ENCODE measurements at regions not wholly inside any gene's neighbourhood (a gene's known extent, or its start where the extent isn't known, plus 50 kb on each side); places are given as distances from the start of the nearest gene placed in this dataset.

- no peaks in the 10 kb centered on the region for H3K9me3 ChIP-seq (ENCODE audit: control insufficient read depth, low read depth, low read length)
- no peak overlapping the region for H3K4me3 ChIP-seq (ENCODE audit: control insufficient read depth in 2 of 3, extremely low read depth in 1 of 3, insufficient read depth in 2 of 3, low read depth in 1 of 3, low read length in 3 of 3)
- H3K9me1 ChIP-seq (ENCODE audit: control insufficient read depth, extremely low read depth, insufficient read depth, low read length) = no peaks in the 10 kb centered on the region
- no peak overlapping the region for H3K9ac ChIP-seq (ENCODE audit: control insufficient read depth, extremely low read depth, insufficient read depth, low read length)
- no peak for TF ChIP-seq EZH2 (IDR thresholded peaks at IDR 0.05; ENCODE audit: low read length)
- TF ChIP-seq CTCF (optimal IDR thresholded peaks at IDR 0.05 in 1 of 3, IDR thresholded peaks at IDR 0.05 in 1 of 3, conservative IDR thresholded peaks at IDR 0.05 in 1 of 3; ENCODE audit: extremely low read depth in 1 of 3, insufficient read depth in 2 of 3, low read length in 3 of 3) = no peak
- H3K79me2 ChIP-seq (ENCODE audit: control insufficient read depth, insufficient read depth, low read length) = no peaks in the 10 kb centered on the region
- no peaks in the 10 kb centered on the region for H3K27me3 ChIP-seq (ENCODE audit: control insufficient read depth, extremely low read depth, insufficient read depth, low read length)
- H3K4me2 ChIP-seq (ENCODE audit: control insufficient read depth, extremely low read depth, insufficient read depth, low read depth, low read length) = no peak overlapping the region
- no peaks in the 10 kb centered on the region for H4K20me1 ChIP-seq (ENCODE audit: control insufficient read depth, extremely low read depth, insufficient read depth, low read length)
- DNase-seq (ENCODE audit: low read depth, low spot score) = no peak
- FAIRE-seq = no peak
- H3K4me1 ChIP-seq (ENCODE audit: control insufficient read depth, extremely low read depth, insufficient read depth, low read length) = no peaks in the 10 kb centered on the region
- H3K27ac ChIP-seq (ENCODE audit: control insufficient read depth, insufficient read depth, low read length) = no peak overlapping the region
- H3K36me3 ChIP-seq (ENCODE audit: control insufficient read depth in 2 of 2, extremely low read depth in 1 of 2, insufficient read depth in 2 of 2, low read length in 2 of 2) = no peaks in the 10 kb centered on the region
- no peak overlapping the region for H2AFZ ChIP-seq (ENCODE audit: control insufficient read depth, low read length)
- dilution Hi-C loops (cut with MboI; ENCODE audit: extremely low pct_ligation_motif_present, low sequenced_read_pairs) = no loop called here
Measured at GRCh38 chr6:92473056-92473455, 946.3 kb downstream of the EPHA7 start.

- H3K4me3 ChIP-seq (ENCODE audit: control insufficient read depth in 2 of 3, extremely low read depth in 1 of 3, insufficient read depth in 2 of 3, low read depth in 1 of 3, low read length in 3 of 3) = no peak overlapping the region
- dilution Hi-C loops (cut with MboI; ENCODE audit: extremely low pct_ligation_motif_present, low sequenced_read_pairs) = no loop called here
Measured at GRCh38 chr6:92469186-92469828, 950.1 kb downstream of the EPHA7 start.

More at GRCh38 chr6:92469186-92469828, 950.1 kb downstream of the EPHA7 start:
- Histone ChIP-seq H2AFZ (ENCODE audit: control insufficient read depth, low read length) (no peak overlapping the region), H3K9ac (ENCODE audit: control insufficient read depth, extremely low read depth, insufficient read depth, low read length) (no peak overlapping the region), H3K9me3 (ENCODE audit: control insufficient read depth, low read depth, low read length) (no peaks in the 10 kb centered on the region), H4K20me1 (ENCODE audit: control insufficient read depth, extremely low read depth, insufficient read depth, low read length) (no peaks in the 10 kb centered on the region), H3K79me2 (ENCODE audit: control insufficient read depth, insufficient read depth, low read length) (no peaks in the 10 kb centered on the region), H3K27ac (ENCODE audit: control insufficient read depth, insufficient read depth, low read length) (no peak overlapping the region), H3K36me3 (ENCODE audit: control insufficient read depth in 2 of 2, extremely low read depth in 1 of 2, insufficient read depth in 2 of 2, low read length in 2 of 2) (no peaks in the 10 kb centered on the region), H3K4me2 (ENCODE audit: control insufficient read depth, extremely low read depth, insufficient read depth, low read depth, low read length) (no peak overlapping the region), H3K9me1 (ENCODE audit: control insufficient read depth, extremely low read depth, insufficient read depth, low read length) (no peaks in the 10 kb centered on the region), H3K4me1 (ENCODE audit: control insufficient read depth, extremely low read depth, insufficient read depth, low read length) (no peaks in the 10 kb centered on the region), H3K27me3 (ENCODE audit: control insufficient read depth, extremely low read depth, insufficient read depth, low read length) (no peaks in the 10 kb centered on the region)
- no peak for FAIRE-seq
- TF ChIP-seq EZH2 (IDR thresholded peaks at IDR 0.05; ENCODE audit: low read length) (no peak), CTCF (optimal IDR thresholded peaks at IDR 0.05 in 1 of 3, IDR thresholded peaks at IDR 0.05 in 1 of 3, conservative IDR thresholded peaks at IDR 0.05 in 1 of 3; ENCODE audit: extremely low read depth in 1 of 3, insufficient read depth in 2 of 3, low read length in 3 of 3) (no peak)
- no peak for DNase-seq (ENCODE audit: low read depth, low spot score)

Measured in keratinocyte (primary cell).